IMR-90 (cell line): ENCODE measurements at regions not wholly inside any gene's neighbourhood (a gene's known extent, or its start where the extent isn't known, plus 50 kb on each side); places are given as distances from the start of the nearest gene placed in this dataset.

Source experiments
- ATAC-seq: fragments of 200-7000 bp; cut with Tn5 transposase; 2 replicates; pipeline ENCODE4 v1.9.1; 2020; ENCODE audit warnings: low read depth, mild to moderate bottlenecking, moderate library complexity
- BruUV-seq: library from RNA; stranded (reverse); fragments of 400-500 nt; replicated peaks from 2 replicates; lab custom pipeline; 2021; lab: Mats Ljungman, UMichigan
- CTCF ChIA-PET: fragments of 300-600 bp; formaldehyde crosslinking; extraction: SDS; loops from one replicate; lab custom pipeline; 2021; ENCODE audit warnings: antibody characterized with exemption; lab: Yijun Ruan, JAX
- POLR2A ChIA-PET: fragments of 300-600 bp; sonication (Branson Sonifier 250); formaldehyde crosslinking; loops from one replicate; lab custom pipeline; 2022; ENCODE audit warnings: antibody characterized with exemption; ENCODE audit not compliant: unreplicated experiment; lab: Charles Lee
- DNase-seq: peaks from one replicate; pipeline ENCODE4 v3.0.0; 2013
- H2AFZ ChIP-seq: replicated peaks from 2 replicates; pipeline ENCODE3; 2013; ENCODE audit warnings: low read length, mild to moderate bottlenecking; ENCODE audit not compliant: poor library complexity
- H2AK5ac ChIP-seq: 2 replicates; pipeline ENCODE4 v1.6.1; 2013; ENCODE audit warnings: low read depth, low read length, inconsistent platforms
- H2AK9ac ChIP-seq: replicated peaks from 2 replicates; pipeline ENCODE3; 2013; ENCODE audit warnings: mild to moderate bottlenecking, low read depth, low read length, moderate library complexity; ENCODE audit not compliant: poor library complexity
- H2BK120ac ChIP-seq: 2 replicates; pipeline ENCODE4 v1.6.1; 2013; ENCODE audit warnings: low read depth, low read length, inconsistent platforms
- H2BK15ac ChIP-seq: 3 replicates; pipeline ENCODE4 v1.6.1; 2013; ENCODE audit warnings: low read depth, low read length, inconsistent platforms
- H2BK20ac ChIP-seq: 2 replicates; pipeline ENCODE4 v1.6.1; 2013; ENCODE audit warnings: low read depth, mild to moderate bottlenecking, inconsistent platforms, low read length, moderate library complexity
- H2BK5ac ChIP-seq: 2 replicates; pipeline ENCODE4 v1.6.1; 2013; ENCODE audit warnings: mild to moderate bottlenecking, low read depth, low read length, inconsistent platforms; ENCODE audit not compliant: poor library complexity, severe bottlenecking
- H3K14ac ChIP-seq: replicated peaks from 2 replicates; pipeline ENCODE4 v1.6.1; 2013; ENCODE audit warnings: low read depth, low read length, inconsistent platforms
- H3K18ac ChIP-seq: 2 replicates; pipeline ENCODE4 v1.6.1; 2013; ENCODE audit warnings: low read depth, low read length, control low read depth
- H3K23ac ChIP-seq: 2 replicates; pipeline ENCODE4 v1.6.1; 2013; ENCODE audit warnings: low read depth, low read length, inconsistent platforms
- H3K27ac ChIP-seq: 2 replicates; pipeline ENCODE4 v1.5.1; 2013; ENCODE audit warnings: mild to moderate bottlenecking, control low read depth, low read length; ENCODE audit not compliant: insufficient read depth
- H3K27me3 ChIP-seq: 2 replicates; pipeline ENCODE4 v1.6.1; 2013; ENCODE audit warnings: low read length; ENCODE audit not compliant: control insufficient read depth, insufficient read depth
- H3K36me3 ChIP-seq: 2 replicates; pipeline ENCODE4 v1.6.1; 2013; ENCODE audit warnings: low read length, mixed read lengths; ENCODE audit not compliant: control insufficient read depth, insufficient read depth
- H3K4ac ChIP-seq: 2 replicates; pipeline ENCODE4 v1.6.1; 2013; ENCODE audit warnings: low read depth, low read length, inconsistent platforms
- H3K4me1 ChIP-seq: 2 replicates; pipeline ENCODE4 v1.6.1; 2013; ENCODE audit warnings: low read length, mixed read lengths; ENCODE audit not compliant: control insufficient read depth, insufficient read depth
- H3K4me2 ChIP-seq: 2 replicates; pipeline ENCODE4 v1.6.1; 2013; ENCODE audit warnings: low read depth, mild to moderate bottlenecking, control low read depth, low read length, moderate library complexity
- H3K4me3 ChIP-seq: 2 replicates; pipeline ENCODE4 v1.5.1; 2013; ENCODE audit warnings: low read depth, mild to moderate bottlenecking, control low read depth, low read length, moderate library complexity; ENCODE audit not compliant: insufficient read depth
- H3K56ac ChIP-seq: 2 replicates; pipeline ENCODE4 v1.6.1; 2013; ENCODE audit warnings: low read length, inconsistent platforms; ENCODE audit not compliant: insufficient read depth; ENCODE audit errors: extremely low read depth
- H3K79me1 ChIP-seq, 2 experiments: 2 replicates each; pipeline ENCODE4 v1.6.1; 2013; ENCODE audit warnings: low read length in 2 of 2, inconsistent platforms in 1 of 2, low read depth in 1 of 2
- H3K9ac ChIP-seq: 2 replicates; pipeline ENCODE4 v1.6.1; 2013; ENCODE audit warnings: low read depth, low read length, control low read depth
- H3K9me1 ChIP-seq: 2 replicates; pipeline ENCODE4 v1.6.1; 2013; ENCODE audit warnings: low read length, inconsistent platforms; ENCODE audit not compliant: insufficient read depth
- H3K9me3 ChIP-seq: 2 replicates; pipeline ENCODE4 v1.6.1; 2013; ENCODE audit warnings: low read length; ENCODE audit not compliant: control insufficient read depth, insufficient read depth
- H4K20me1 ChIP-seq: 2 replicates; pipeline ENCODE4 v1.6.1; 2013; ENCODE audit warnings: low read length, inconsistent platforms; ENCODE audit not compliant: insufficient read depth
- H4K5ac ChIP-seq: 2 replicates; pipeline ENCODE4 v1.6.1; 2013; ENCODE audit warnings: mild to moderate bottlenecking, low read depth, low read length, control low read depth
- H4K8ac ChIP-seq, 2 experiments: 2 replicates each; pipeline ENCODE4 v1.6.1; 2013; ENCODE audit warnings: low read depth in 2 of 2, low read length in 2 of 2, control low read depth in 1 of 2, inconsistent platforms in 1 of 2
- H4K91ac ChIP-seq: 2 replicates; pipeline ENCODE4 v1.6.1; 2013; ENCODE audit warnings: low read depth, low read length, inconsistent platforms; ENCODE audit not compliant: insufficient read depth
- WGBS, 2 experiments: methylation state at CpG; one replicate each; pipeline versions ENCODE4 v1.1.5 to v1.1.7; 2013; ENCODE audit warnings: missing lambda C conversion rate in 2 of 2; ENCODE audit not compliant: insufficient read length in 1 of 2; ENCODE audit errors: extremely low coverage in 2 of 2; 5-methylcytosine and 5-hydroxymethylcytosine counted together
- dilution Hi-C: fragments of 300-500 bp; cut with HindIII; formaldehyde crosslinking; loops from one replicate; pipeline ENCODE4 v1.14.3; 2018; ENCODE audit warnings: low sequenced_read_pairs; ENCODE audit not compliant: unreplicated experiment
- in situ Hi-C: fragments of 300-500 bp; cut with MboI; formaldehyde crosslinking; loops from 3 replicates; pipeline ENCODE4 v1.14.3; 2019; ENCODE audit warnings: low sequenced_read_pairs, inconsistent platforms, mixed read lengths
- intact Hi-C: fragments of 100-400 bp; cut with micrococcal nuclease; formaldehyde crosslinking; loops from 2 replicates; pipeline ENCODE4 v1.10.0; 2022
- TF ChIP-seq, protein P1 (sequence below): fragments of 150-350 bp; IDR thresholded peaks from 2 replicates; pipeline ENCODE4 v1.6.1; 2017; ENCODE audit warnings: mild to moderate bottlenecking, antibody characterized with exemption, low read length, low read depth

DNA sequence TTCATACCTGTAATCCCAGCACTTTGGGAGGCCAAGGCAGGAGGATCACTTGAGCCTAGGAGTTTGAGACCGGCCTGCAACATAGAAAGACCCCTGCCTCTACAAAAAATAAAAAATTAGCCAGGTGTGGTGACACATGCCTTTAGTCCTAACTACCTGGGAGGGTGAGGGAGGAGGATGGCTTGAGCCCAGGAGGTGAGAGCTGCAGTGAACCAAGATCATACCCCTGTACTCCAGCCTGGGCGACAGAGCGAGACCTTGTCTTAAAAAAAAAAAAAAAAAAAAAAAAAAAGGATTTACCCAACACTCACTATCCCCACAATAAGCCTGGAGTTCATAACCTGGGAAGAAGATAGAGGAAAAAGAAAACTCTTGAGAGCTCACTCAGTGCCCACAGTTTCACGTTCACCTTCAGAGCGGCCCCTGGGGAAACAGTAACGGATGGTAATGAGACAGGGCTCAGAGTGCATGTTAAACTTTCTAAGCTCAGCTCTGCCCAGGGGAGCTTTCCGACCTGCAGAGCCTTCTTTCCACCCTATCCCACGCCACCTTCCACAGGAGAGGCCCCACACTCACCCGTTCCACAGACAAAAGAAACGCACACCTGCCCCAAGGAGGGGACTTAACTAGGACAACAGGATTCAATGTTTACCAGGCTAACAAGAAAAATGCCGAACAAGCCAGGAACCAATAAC is 259.8 kb upstream of the KLF14 start:
- H2AK5ac ChIP-seq = no peak overlapping the region; the same call in 1 of the 2 replicates
- peaks cover 19% of the 10 kb centered on the region for H4K20me1 ChIP-seq
- ChIA-PET CTCF (interaction anchor here (0.6 kb wide), 1 partner anchor 1390 kb away, joined by 6 read pairs; no protein-coding TSS in a partner anchor), POLR2A (no interaction called here)
- peaks cover 10% of the 10 kb centered on the region for H3K4me1 ChIP-seq
- H3K4me2 ChIP-seq = no peak overlapping the region
- dilution Hi-C loops (no loop called here), in situ Hi-C loops (no loop called here), intact Hi-C loops (loop anchor here (2.0 kb wide), 1 partner anchor 27 kb away; no protein-coding TSS in a partner anchor)
- H4K91ac ChIP-seq = 0 out of 2 replicates have a peak overlapping the region, but pooled peaks have one; percentile 10
- H3K9me1 ChIP-seq = peaks cover 14% of the 10 kb centered on the region; the same call in 1 of the 2 replicates
- H3K23ac ChIP-seq = no peak overlapping the region
- ATAC-seq (no peak), DNase-seq (no peak)
- TF ChIP-seq, protein P1, sequence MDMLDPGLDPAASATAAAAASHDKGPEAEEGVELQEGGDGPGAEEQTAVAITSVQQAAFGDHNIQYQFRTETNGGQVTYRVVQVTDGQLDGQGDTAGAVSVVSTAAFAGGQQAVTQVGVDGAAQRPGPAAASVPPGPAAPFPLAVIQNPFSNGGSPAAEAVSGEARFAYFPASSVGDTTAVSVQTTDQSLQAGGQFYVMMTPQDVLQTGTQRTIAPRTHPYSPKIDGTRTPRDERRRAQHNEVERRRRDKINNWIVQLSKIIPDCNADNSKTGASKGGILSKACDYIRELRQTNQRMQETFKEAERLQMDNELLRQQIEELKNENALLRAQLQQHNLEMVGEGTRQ = no peak
- no peak overlapping the region for H3K18ac ChIP-seq
- no peak overlapping the region for H3K27ac ChIP-seq
- H2AFZ ChIP-seq = no peak overlapping the region
- H2BK5ac ChIP-seq = no peak overlapping the region
- H2BK15ac ChIP-seq = no peak overlapping the region
- BruUV-seq = no TSS peak
- peaks cover 2% of the 10 kb centered on the region; the same call in 1 of the 2 replicates for H3K36me3 ChIP-seq
- no peak overlapping the region for H3K4me3 ChIP-seq
- H3K79me1 ChIP-seq = peaks cover 30 to 64% of the 10 kb centered on the region in 2 experiments
- H3K14ac ChIP-seq = no peak overlapping the region; the same call in 1 of the 2 replicates
- no peak overlapping the region for H3K9ac ChIP-seq
- H4K5ac ChIP-seq = no peak overlapping the region
- H3K56ac ChIP-seq = no peak overlapping the region
- H3K9me3 ChIP-seq = no peaks in the 10 kb centered on the region
- no peak overlapping the region for H4K8ac ChIP-seq
- H3K4ac ChIP-seq = peak overlapping the region; percentile 13; the same call in 1 of the 2 replicates
- no peak overlapping the region for H2AK9ac ChIP-seq
- H2BK20ac ChIP-seq = no peak overlapping the region
- no peaks in the 10 kb centered on the region for H3K27me3 ChIP-seq
- WGBS, 2 experiments = 95% methylated on average over 4 of the region's 11 CpGs; no CpG with 5 or more reads in 1 of the 2 experiments
- no peak overlapping the region for H2BK120ac ChIP-seq
